ENCODE measurements at regions not wholly inside any gene's neighbourhood (a gene's known extent, or its start where the extent isn't known, plus 50 kb on each side); places are given as distances from the start of the nearest gene placed in this dataset.
"Not testable (repeated sequence)": the region's sequence is repeated elsewhere in the genome, so short reads cannot be mapped to it uniquely, and the experiment has no call there.

- Histone ChIP-seq H3K36me3 (ENCODE audit: control insufficient read depth in 2 of 2, insufficient read depth in 2 of 2, low read length in 1 of 2) (no peaks in the 10 kb centered on the region), H3K27me3 (ENCODE audit: control insufficient read depth in 2 of 2, insufficient read depth in 1 of 2, low read length in 1 of 2) (no peaks in the 10 kb centered on the region), H3K27ac (ENCODE audit: low read depth in 1 of 2, low read length in 1 of 2) (no peak overlapping the region), H3K4me1 (ENCODE audit: control insufficient read depth in 2 of 2, insufficient read depth in 2 of 2, low read length in 2 of 2) (no peaks in the 10 kb centered on the region), H3K9me3 (ENCODE audit: control insufficient read depth in 2 of 2, insufficient read depth in 1 of 2, low read length in 1 of 2) (no peaks in the 10 kb centered on the region), H3K4me3 (ENCODE audit: low read length in 2 of 2) (no peak overlapping the region)
- 98% methylated on average over 6 of the region's 6 CpGs for WGBS
- DNase-seq (ENCODE audit: low read depth in 6 of 9, low spot score in 9 of 9): no peak
Observed at GRCh38 chr2:200107514-200108217, 152.3 kb downstream of the MAIP1 start.

DNA sequence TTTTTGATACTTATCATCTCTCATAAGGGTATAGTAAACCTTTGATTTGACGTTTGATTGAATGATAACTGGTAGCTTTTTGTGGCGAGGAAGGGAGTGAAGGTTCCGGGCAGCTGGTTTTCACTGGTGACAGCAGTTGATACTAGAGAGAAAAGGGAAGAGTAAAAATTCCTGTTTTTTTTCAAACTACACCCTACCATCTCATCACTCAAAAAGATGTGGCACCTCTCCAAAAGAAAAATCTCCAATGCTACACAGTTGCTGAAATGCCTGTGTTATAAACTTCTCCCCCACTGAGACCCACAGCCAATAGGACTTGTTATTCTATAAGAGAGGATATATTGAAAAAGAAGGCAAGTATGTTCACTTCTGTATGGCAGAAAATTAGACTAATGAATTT, 154.0 kb downstream of the MAIP1 start:
- Histone ChIP-seq H3K4me3 (ENCODE audit: low read length in 2 of 2) (no peak overlapping the region), H3K9me3 (ENCODE audit: control insufficient read depth in 2 of 2, insufficient read depth in 1 of 2, low read length in 1 of 2) (no peaks in the 10 kb centered on the region), H3K36me3 (ENCODE audit: control insufficient read depth in 2 of 2, insufficient read depth in 2 of 2, low read length in 1 of 2) (no peaks in the 10 kb centered on the region), H3K27ac (ENCODE audit: low read depth in 1 of 2, low read length in 1 of 2) (no peak overlapping the region), H3K4me1 (ENCODE audit: control insufficient read depth in 2 of 2, insufficient read depth in 2 of 2, low read length in 2 of 2) (no peaks in the 10 kb centered on the region), H3K27me3 (ENCODE audit: control insufficient read depth in 2 of 2, insufficient read depth in 1 of 2, low read length in 1 of 2) (no peaks in the 10 kb centered on the region)
- DNase-seq (ENCODE audit: low read depth in 6 of 9, low spot score in 9 of 9): no peak
- 89% methylated on average over 3 of the region's 3 CpGs for WGBS

DNA sequence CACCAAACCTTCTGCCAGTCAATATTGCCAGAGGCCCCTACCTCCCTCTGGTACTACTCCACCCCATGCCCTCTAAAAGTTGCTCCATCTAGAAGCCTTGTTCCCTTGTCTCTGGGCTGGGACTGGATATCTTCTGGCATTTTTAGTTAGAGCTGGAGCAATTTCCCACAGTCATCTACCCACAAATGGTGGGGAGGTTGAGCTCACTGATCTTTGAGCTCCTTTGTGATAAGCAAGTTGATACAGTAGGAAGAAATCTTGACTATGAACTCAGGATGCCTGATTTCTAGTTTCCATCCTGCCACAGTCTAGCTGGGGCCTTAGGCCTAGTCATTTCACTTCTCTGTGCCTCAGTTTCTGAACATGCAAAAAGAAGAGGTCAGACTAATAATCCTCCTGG, 155.0 kb downstream of the MAIP1 start:
- H3K4me3 ChIP-seq (ENCODE audit: low read length in 2 of 2): no peak overlapping the region
- no peaks in the 10 kb centered on the region for H3K4me1 ChIP-seq (ENCODE audit: control insufficient read depth in 2 of 2, insufficient read depth in 2 of 2, low read length in 2 of 2)
- no peak for DNase-seq (ENCODE audit: low read depth in 6 of 9, low spot score in 9 of 9)
- H3K9me3 ChIP-seq (ENCODE audit: control insufficient read depth in 2 of 2, insufficient read depth in 1 of 2, low read length in 1 of 2): no peaks in the 10 kb centered on the region
- H3K27me3 ChIP-seq (ENCODE audit: control insufficient read depth in 2 of 2, insufficient read depth in 1 of 2, low read length in 1 of 2): no peaks in the 10 kb centered on the region
- H3K36me3 ChIP-seq (ENCODE audit: control insufficient read depth in 2 of 2, insufficient read depth in 2 of 2, low read length in 1 of 2): no peaks in the 10 kb centered on the region
- no peak overlapping the region for H3K27ac ChIP-seq (ENCODE audit: low read depth in 1 of 2, low read length in 1 of 2)

DNA sequence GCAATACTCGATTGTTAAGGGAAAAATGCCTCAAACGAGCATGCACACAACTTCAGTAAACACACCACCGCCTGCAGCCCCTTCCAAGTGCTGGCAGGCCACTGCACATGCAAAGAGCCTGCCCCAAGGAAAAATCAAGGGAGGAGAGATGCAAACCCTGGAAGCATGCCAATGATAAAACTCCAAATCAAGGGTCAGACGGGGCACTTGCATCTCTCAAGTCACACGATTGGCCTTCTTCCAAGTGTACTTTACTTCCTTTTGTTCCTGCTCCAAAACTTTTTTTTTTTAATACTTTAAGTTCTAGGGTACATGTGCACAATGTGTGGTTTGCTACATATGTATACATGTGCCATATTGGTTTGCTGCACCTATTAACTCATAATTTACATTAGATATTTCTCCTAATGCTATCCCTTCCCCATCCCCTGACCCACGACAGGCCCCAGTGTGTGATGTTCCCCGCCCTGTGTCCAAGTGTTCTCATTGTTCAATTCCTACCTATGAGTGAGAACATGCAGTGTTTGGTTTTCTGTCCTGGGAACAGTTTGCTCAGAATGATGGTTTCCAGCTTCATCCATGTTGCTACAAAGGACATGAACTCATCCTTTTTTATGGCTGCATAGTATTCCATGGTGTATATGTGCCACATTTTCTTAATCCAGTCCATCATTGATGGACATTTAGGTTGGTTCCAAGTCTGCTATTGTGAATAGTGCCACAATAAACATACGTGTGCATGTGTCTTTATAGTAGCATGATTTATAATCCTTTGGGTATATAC, 157.8 kb downstream of the MAIP1 start:
- WGBS: 89% methylated on average over 8 of the region's 8 CpGs
- not testable (repeated sequence) for H3K4me3 ChIP-seq (ENCODE audit: low read length in 2 of 2); DNase-seq (ENCODE audit: low read depth in 6 of 9, low spot score in 9 of 9); H3K27me3 ChIP-seq (ENCODE audit: control insufficient read depth in 2 of 2, insufficient read depth in 1 of 2, low read length in 1 of 2); H3K9me3 ChIP-seq (ENCODE audit: control insufficient read depth in 2 of 2, insufficient read depth in 1 of 2, low read length in 1 of 2); H3K36me3 ChIP-seq (ENCODE audit: control insufficient read depth in 2 of 2, insufficient read depth in 2 of 2, low read length in 1 of 2); H3K27ac ChIP-seq (ENCODE audit: low read depth in 1 of 2, low read length in 1 of 2); H3K4me1 ChIP-seq (ENCODE audit: control insufficient read depth in 2 of 2, insufficient read depth in 2 of 2, low read length in 2 of 2)

- no peaks in the 10 kb centered on the region for H3K36me3 ChIP-seq (ENCODE audit: control insufficient read depth in 2 of 2, insufficient read depth in 2 of 2, low read length in 1 of 2)
- WGBS: 96% methylated on average over 2 of the region's 2 CpGs
- no peaks in the 10 kb centered on the region for H3K27me3 ChIP-seq (ENCODE audit: control insufficient read depth in 2 of 2, insufficient read depth in 1 of 2, low read length in 1 of 2)
- H3K4me3 ChIP-seq (ENCODE audit: low read length in 2 of 2): no peak overlapping the region
- H3K9me3 ChIP-seq (ENCODE audit: control insufficient read depth in 2 of 2, insufficient read depth in 1 of 2, low read length in 1 of 2): no peaks in the 10 kb centered on the region
- DNase-seq (ENCODE audit: low read depth in 6 of 9, low spot score in 9 of 9): no peak
- no peak overlapping the region for H3K27ac ChIP-seq (ENCODE audit: low read depth in 1 of 2, low read length in 1 of 2)
- no peaks in the 10 kb centered on the region for H3K4me1 ChIP-seq (ENCODE audit: control insufficient read depth in 2 of 2, insufficient read depth in 2 of 2, low read length in 2 of 2)
Observed at GRCh38 chr2:200119236-200119635, 163.9 kb downstream of the MAIP1 start.

DNA sequence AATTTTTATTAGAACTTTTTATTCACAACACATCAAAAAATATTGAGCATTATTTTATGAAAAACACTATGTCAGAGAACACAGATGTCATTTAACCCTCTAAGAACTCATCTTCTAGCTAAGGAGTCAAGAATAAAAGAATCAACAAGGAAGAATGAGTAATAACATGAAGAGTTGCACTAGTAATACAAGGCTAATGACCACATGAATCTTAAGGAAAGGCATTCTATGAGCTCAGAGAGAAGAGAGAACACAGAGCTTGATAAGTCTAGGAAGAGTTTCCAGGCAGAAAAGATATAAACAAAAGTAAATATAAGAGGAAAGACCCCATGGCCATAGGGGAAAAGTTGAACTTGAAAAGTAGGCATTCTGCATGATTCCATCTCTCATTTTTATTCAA, 166.5 kb downstream of the MAIP1 start:
- Histone ChIP-seq H3K4me3 (ENCODE audit: low read length in 2 of 2) (no peak overlapping the region), H3K27me3 (ENCODE audit: control insufficient read depth in 2 of 2, insufficient read depth in 1 of 2, low read length in 1 of 2) (no peaks in the 10 kb centered on the region), H3K36me3 (ENCODE audit: control insufficient read depth in 2 of 2, insufficient read depth in 2 of 2, low read length in 1 of 2) (no peaks in the 10 kb centered on the region), H3K4me1 (ENCODE audit: control insufficient read depth in 2 of 2, insufficient read depth in 2 of 2, low read length in 2 of 2) (no peaks in the 10 kb centered on the region), H3K9me3 (ENCODE audit: control insufficient read depth in 2 of 2, insufficient read depth in 1 of 2, low read length in 1 of 2) (no peaks in the 10 kb centered on the region), H3K27ac (ENCODE audit: low read depth in 1 of 2, low read length in 1 of 2) (no peak overlapping the region)
- DNase-seq (ENCODE audit: low read depth in 6 of 9, low spot score in 9 of 9): no peak

DNA sequence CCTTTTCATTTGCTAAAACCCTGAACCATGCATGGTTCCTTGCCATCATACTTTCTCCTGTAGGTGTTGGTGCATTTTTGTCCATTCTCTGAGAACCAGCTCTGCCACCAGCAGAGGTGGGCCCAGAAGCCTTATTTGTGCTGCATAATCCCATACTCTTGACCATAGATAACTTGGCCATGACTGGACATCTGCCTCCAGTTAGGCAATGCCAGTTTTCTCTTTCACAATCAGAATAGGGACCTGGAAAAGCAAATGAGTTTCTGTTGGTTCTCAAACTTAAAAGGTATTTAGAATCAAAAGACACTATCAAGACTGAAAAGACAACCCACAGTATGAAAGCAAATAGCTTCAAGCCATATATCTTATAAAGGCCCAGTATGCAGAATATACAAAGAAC, 167.3 kb downstream of the MAIP1 start:
- no peaks in the 10 kb centered on the region for H3K9me3 ChIP-seq (ENCODE audit: control insufficient read depth in 2 of 2, insufficient read depth in 1 of 2, low read length in 1 of 2)
- H3K36me3 ChIP-seq (ENCODE audit: control insufficient read depth in 2 of 2, insufficient read depth in 2 of 2, low read length in 1 of 2): no peaks in the 10 kb centered on the region
- H3K27ac ChIP-seq (ENCODE audit: low read depth in 1 of 2, low read length in 1 of 2): no peak overlapping the region
- H3K27me3 ChIP-seq (ENCODE audit: control insufficient read depth in 2 of 2, insufficient read depth in 1 of 2, low read length in 1 of 2): no peaks in the 10 kb centered on the region
- H3K4me1 ChIP-seq (ENCODE audit: control insufficient read depth in 2 of 2, insufficient read depth in 2 of 2, low read length in 2 of 2): no peaks in the 10 kb centered on the region
- no peak overlapping the region for H3K4me3 ChIP-seq (ENCODE audit: low read length in 2 of 2)
- no peak for DNase-seq (ENCODE audit: low read depth in 6 of 9, low spot score in 9 of 9)

DNA sequence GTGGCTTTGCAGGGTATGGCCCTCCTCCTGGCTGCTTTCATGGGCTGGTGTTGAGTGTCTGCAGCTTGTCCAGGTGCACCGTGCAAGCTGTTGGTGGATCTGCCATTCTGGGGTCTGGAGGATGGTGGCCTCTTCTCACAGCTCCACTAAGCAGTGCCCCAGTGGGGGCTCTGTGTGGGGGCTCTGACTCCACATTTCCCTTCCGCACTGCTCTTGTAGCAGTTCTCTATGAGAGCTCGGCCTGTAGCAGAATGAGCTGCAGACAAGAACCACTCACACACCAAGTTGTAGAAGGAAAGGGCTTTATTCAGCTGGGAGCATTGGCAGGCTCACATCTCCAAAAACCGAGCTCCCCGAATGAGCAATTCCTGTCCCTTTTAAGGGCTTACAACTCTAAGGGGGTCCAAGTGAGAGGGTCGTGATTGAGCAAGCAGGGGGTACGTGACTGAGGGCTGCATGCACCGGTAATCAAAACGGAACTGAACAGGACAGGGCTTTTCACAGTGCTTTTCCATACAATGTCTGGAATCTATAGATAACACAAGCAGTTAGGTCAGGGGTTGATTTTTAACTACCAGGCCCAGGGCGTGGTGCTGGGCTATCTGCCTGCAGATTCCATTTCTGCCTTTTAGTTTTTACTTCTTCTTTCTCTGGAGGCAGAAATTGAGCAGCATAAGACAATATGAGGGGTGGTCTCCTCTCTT, 169.4 kb downstream of the MAIP1 start:
- H3K9me3 ChIP-seq (ENCODE audit: control insufficient read depth in 2 of 2, insufficient read depth in 1 of 2, low read length in 1 of 2); H3K27ac ChIP-seq (ENCODE audit: low read depth in 1 of 2, low read length in 1 of 2); H3K27me3 ChIP-seq (ENCODE audit: control insufficient read depth in 2 of 2, insufficient read depth in 1 of 2, low read length in 1 of 2); DNase-seq (ENCODE audit: low read depth in 6 of 9, low spot score in 9 of 9); H3K4me1 ChIP-seq (ENCODE audit: control insufficient read depth in 2 of 2, insufficient read depth in 2 of 2, low read length in 2 of 2); H3K4me3 ChIP-seq (ENCODE audit: low read length in 2 of 2); H3K36me3 ChIP-seq (ENCODE audit: control insufficient read depth in 2 of 2, insufficient read depth in 2 of 2, low read length in 1 of 2): not testable (repeated sequence)
- WGBS: 88% methylated on average over 10 of the region's 10 CpGs

GRCh38 chr2:200125444-200126284, 170.3 kb downstream of the MAIP1 start:
- Histone ChIP-seq H3K27ac (ENCODE audit: low read depth in 1 of 2, low read length in 1 of 2) (no peak overlapping the region), H3K4me3 (ENCODE audit: low read length in 2 of 2) (no peak overlapping the region), H3K4me1 (ENCODE audit: control insufficient read depth in 2 of 2, insufficient read depth in 2 of 2, low read length in 2 of 2) (no peaks in the 10 kb centered on the region), H3K9me3 (ENCODE audit: control insufficient read depth in 2 of 2, insufficient read depth in 1 of 2, low read length in 1 of 2) (no peaks in the 10 kb centered on the region), H3K27me3 (ENCODE audit: control insufficient read depth in 2 of 2, insufficient read depth in 1 of 2, low read length in 1 of 2) (no peaks in the 10 kb centered on the region), H3K36me3 (ENCODE audit: control insufficient read depth in 2 of 2, insufficient read depth in 2 of 2, low read length in 1 of 2) (no peaks in the 10 kb centered on the region)
- no peak for DNase-seq (ENCODE audit: low read depth in 6 of 9, low spot score in 9 of 9)
- WGBS: 75% methylated on average over 4 of the region's 4 CpGs

Data from thymus (tissue), 11 donors.